Esophagus squamous epithelium (tissue), 5 donors: ENCODE measurements at regions not wholly inside any gene's neighbourhood (a gene's known extent, or its start where the extent isn't known, plus 50 kb on each side); places are given as distances from the start of the nearest gene placed in this dataset.
"Not testable (repeated sequence)": the region's sequence is repeated elsewhere in the genome, so short reads cannot be mapped to it uniquely, and the experiment has no call there.

Source experiments
- DNase-seq: peaks from one replicate; lab custom pipeline; 2025; lab: John Stamatoyannopoulos, UW
- H3K27ac ChIP-seq, 4 donors: fragments of 200-600 bp; sonication (generic); one replicate each; pipeline ENCODE4 v1.5.1; 2016 to 2019; ENCODE audit warnings: mild to moderate bottlenecking in 1 of 4
- H3K27me3 ChIP-seq, 4 donors: fragments of 200-600 bp; sonication (generic); 1 replicate in 3 of 4; 2 replicates in 1 of 4; pipeline versions ENCODE4 v1.5.1 to v1.6.0; 2017 to 2021; ENCODE audit warnings: antibody characterized with exemption in 1 of 4
- H3K36me3 ChIP-seq, 3 donors: fragments of 200-600 bp; sonication (generic); one replicate each; pipeline ENCODE4 v1.5.1; 2016 to 2019
- H3K4me1 ChIP-seq, 3 donors: fragments of 200-600 bp; sonication (generic); one replicate each; pipeline ENCODE4 v1.5.1; 2017 to 2019
- H3K4me3 ChIP-seq, 4 donors: fragments of 200-600 bp; sonication (generic); 1 replicate in 3 of 4; 2 replicates in 1 of 4; pipeline ENCODE4 v1.5.1; 2016 to 2019; ENCODE audit warnings: mild to moderate bottlenecking in 2 of 4, moderate library complexity in 1 of 4
- H3K9me3 ChIP-seq, 3 donors: fragments of 200-600 bp; sonication (generic); one replicate each; pipeline ENCODE4 v1.5.1; 2016 to 2019
- POLR2A ChIP-seq, 4 donors: fragments of 450-650 bp; IDR thresholded peaks; one replicate each; pipeline ENCODE4 v1.6.1; 2017; ENCODE audit warnings: antibody characterized with exemption in 4 of 4, mild to moderate bottlenecking in 4 of 4, moderate library complexity in 3 of 4
- WGBS, 2 donors: methylation state at CpG; one replicate each; pipeline ENCODE4 v1.1.5; 2018; 5-methylcytosine and 5-hydroxymethylcytosine counted together
- intact Hi-C: fragments of 100-400 bp; cut with DNase I; formaldehyde crosslinking; loops from one replicate; pipeline ENCODE4 v1.15.0; 2022
- TF ChIP-seq, protein P1 (sequence below), 6 experiments: fragments of 450-650 bp in 4 of 6; fragments of 200-600 bp in 2 of 6; sonication (generic) in 2 of 6; IDR thresholded peaks; one replicate each; pipeline ENCODE4 v1.5.1; 2016 to 2019; ENCODE audit warnings: antibody characterized with exemption in 6 of 6, mild to moderate bottlenecking in 4 of 6, moderate library complexity in 4 of 6
- donor health status: DM: yes; HTN: yes; CAD: no.

DNA sequence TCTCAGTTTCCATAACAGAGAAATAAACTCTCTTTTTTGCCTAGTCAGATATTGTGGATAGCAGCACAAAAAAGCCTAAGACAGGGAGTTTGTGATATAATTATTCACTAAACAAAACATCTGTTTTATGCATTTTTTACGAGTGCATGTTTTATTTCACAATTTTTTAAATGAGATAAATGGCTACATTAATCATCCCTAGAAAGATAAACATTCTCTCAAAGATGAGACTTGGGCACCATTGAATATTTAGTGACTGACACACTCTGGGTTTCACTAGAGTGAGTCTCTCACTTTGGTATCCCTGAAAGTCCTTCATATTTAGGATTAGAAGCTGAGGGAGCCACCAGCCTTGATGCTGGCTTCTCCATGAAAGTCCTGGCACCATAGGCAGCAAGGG lies 74.3 kb upstream of the LRCH1 start:
- no peak for DNase-seq
- 37 to 52% methylated on average over 1 of the region's 1 CpG for WGBS, 2 donors

DNA sequence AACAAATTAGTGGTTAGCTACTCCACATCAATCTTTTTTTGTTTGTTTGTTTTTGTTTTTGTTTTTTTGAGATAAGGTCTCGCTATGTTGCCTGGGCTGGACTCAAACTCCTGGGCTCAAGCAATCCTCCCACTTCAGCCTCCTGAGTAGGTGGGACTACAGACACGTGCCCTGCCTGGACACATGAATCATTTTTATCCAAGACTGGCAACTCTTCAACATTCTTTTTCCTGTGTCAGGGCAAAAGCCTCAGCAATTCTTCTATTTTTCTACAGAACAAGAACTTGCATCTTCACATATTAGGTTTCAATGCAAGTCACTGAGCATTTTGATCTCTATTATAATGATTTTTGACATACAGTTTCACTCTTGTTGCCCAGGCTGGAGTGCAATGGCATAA lies 76.8 kb upstream of the LRCH1 start:
- 52 to 54% methylated on average over 2 of the region's 2 CpGs for WGBS, 2 donors
- no peak for DNase-seq
- intact Hi-C loops = no loop called here
- no peak for TF ChIP-seq POLR2A (IDR thresholded peaks at IDR 0.05)
- TF ChIP-seq, protein P1, sequence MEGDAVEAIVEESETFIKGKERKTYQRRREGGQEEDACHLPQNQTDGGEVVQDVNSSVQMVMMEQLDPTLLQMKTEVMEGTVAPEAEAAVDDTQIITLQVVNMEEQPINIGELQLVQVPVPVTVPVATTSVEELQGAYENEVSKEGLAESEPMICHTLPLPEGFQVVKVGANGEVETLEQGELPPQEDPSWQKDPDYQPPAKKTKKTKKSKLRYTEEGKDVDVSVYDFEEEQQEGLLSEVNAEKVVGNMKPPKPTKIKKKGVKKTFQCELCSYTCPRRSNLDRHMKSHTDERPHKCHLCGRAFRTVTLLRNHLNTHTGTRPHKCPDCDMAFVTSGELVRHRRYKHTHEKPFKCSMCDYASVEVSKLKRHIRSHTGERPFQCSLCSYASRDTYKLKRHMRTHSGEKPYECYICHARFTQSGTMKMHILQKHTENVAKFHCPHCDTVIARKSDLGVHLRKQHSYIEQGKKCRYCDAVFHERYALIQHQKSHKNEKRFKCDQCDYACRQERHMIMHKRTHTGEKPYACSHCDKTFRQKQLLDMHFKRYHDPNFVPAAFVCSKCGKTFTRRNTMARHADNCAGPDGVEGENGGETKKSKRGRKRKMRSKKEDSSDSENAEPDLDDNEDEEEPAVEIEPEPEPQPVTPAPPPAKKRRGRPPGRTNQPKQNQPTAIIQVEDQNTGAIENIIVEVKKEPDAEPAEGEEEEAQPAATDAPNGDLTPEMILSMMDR (IDR thresholded peaks at IDR 0.05) = no peak
- H3K27ac ChIP-seq = no peak overlapping the region
- no peak overlapping the region for H3K4me3 ChIP-seq
- no peaks in the 10 kb centered on the region for H3K27me3 ChIP-seq
- H3K4me1 ChIP-seq = no peaks in the 10 kb centered on the region
- no peaks in the 10 kb centered on the region for H3K9me3 ChIP-seq
- no peaks in the 10 kb centered on the region for H3K36me3 ChIP-seq

More for the DNA sequence above, 74.3 kb upstream of the LRCH1 start:
- no peak for TF ChIP-seq POLR2A (IDR thresholded peaks at IDR 0.05)
- TF ChIP-seq, protein P1 (IDR thresholded peaks at IDR 0.05) = no peak
- no peaks in the 10 kb centered on the region for H3K36me3 ChIP-seq
- H3K4me1 ChIP-seq = no peaks in the 10 kb centered on the region
- H3K27ac ChIP-seq = no peak overlapping the region
- intact Hi-C loops = no loop called here
- peaks cover 0 to 4% (median 2%) of the 10 kb centered on the region in 3 donors for H3K9me3 ChIP-seq
- no peaks in the 10 kb centered on the region for H3K27me3 ChIP-seq
- H3K4me3 ChIP-seq = no peak overlapping the region

DNA sequence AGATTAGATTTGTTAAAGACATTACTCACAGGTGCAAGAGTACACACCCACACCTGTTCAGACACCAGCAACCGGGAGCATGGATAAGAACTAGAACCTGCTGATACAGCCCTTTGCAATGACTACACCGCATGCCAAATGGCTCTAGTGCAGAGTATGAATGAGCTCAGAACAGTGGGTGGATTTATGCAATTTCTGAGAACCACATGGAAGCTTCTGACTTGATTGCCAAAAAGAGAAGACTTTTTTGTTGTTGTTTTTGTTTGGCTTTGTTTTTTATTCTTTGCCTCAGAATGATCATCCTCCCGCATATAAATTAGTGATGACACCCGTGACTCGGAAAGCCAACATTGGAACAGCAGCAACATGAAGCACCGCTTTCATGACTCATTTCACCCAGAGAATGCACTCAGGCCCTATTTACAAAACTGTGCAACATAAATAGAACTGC lies 77.4 kb upstream of the LRCH1 start:
- Histone ChIP-seq H3K4me1 (no peaks in the 10 kb centered on the region), H3K9me3 (no peaks in the 10 kb centered on the region), H3K27me3 (no peaks in the 10 kb centered on the region), H3K36me3 (no peaks in the 10 kb centered on the region), H3K27ac (no peak overlapping the region), H3K4me3 (no peak overlapping the region)
- intact Hi-C loops = no loop called here
- no peak for TF ChIP-seq POLR2A (IDR thresholded peaks at IDR 0.05)
- TF ChIP-seq, protein P1 (IDR thresholded peaks at IDR 0.05) = no peak
- 53 to 59% methylated on average over 6 of the region's 6 CpGs for WGBS, 2 donors
- DNase-seq = no peak

DNA sequence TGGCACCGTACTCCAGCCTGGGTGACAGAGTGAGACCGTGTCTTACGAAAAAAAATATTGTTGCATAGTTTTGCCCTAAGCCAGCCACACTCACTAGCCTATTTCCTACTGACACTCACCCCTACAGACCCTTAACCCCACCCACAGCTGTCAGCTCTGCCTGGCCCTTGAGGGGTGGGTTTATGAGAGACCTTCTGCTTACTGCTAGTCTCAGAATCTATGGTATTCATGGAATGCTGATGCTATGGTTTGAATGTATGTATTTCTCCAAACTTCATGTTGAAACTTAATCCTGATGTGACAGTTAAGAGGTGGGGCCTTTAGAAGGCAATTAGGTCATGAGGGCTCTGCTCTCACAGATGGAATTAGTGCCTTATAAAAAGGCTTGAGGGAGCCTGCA lies 79.2 kb upstream of the LRCH1 start:
- H3K27me3 ChIP-seq = no peaks in the 10 kb centered on the region
- TF ChIP-seq, protein P1 (IDR thresholded peaks at IDR 0.05) = no peak
- no peak for TF ChIP-seq POLR2A (IDR thresholded peaks at IDR 0.05)
- H3K4me1 ChIP-seq = no peaks in the 10 kb centered on the region
- H3K4me3 ChIP-seq = no peak overlapping the region
- H3K27ac ChIP-seq = no peak overlapping the region
- intact Hi-C loops = no loop called here
- DNase-seq = no peak
- WGBS, 2 donors = 85 to 91% methylated on average over 3 of the region's 3 CpGs
- no peaks in the 10 kb centered on the region for H3K36me3 ChIP-seq
- H3K9me3 ChIP-seq = no peaks in the 10 kb centered on the region

DNA sequence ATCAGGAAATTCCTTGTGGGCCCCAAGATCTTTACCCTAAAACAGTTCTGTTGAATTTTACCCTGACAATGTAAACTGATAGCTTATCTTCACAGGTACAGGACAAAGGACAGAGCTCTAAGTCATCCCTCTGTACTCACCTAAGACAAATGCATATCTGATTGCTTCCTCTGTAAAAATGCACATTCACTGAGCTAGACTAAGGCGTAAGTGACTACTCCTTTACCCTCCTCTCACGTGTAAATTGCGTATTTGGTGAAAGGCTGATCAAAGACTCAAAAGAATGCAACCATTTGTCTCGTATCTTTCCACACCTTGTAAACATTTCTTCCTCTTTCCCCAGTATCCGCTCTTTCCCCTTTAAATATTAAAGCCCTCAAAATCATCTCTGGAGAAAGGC lies 80.6 kb upstream of the LRCH1 start:
- WGBS, 2 donors = 57 to 67% methylated on average over 5 of the region's 5 CpGs
- no peak overlapping the region for H3K4me3 ChIP-seq
- intact Hi-C loops = no loop called here
- no peaks in the 10 kb centered on the region for H3K36me3 ChIP-seq
- no peak for DNase-seq
- no peak for TF ChIP-seq POLR2A (IDR thresholded peaks at IDR 0.05)
- TF ChIP-seq, protein P1 (IDR thresholded peaks at IDR 0.05) = no peak
- no peak overlapping the region for H3K27ac ChIP-seq
- H3K4me1 ChIP-seq = no peaks in the 10 kb centered on the region
- no peaks in the 10 kb centered on the region for H3K9me3 ChIP-seq
- H3K27me3 ChIP-seq = no peaks in the 10 kb centered on the region

DNA sequence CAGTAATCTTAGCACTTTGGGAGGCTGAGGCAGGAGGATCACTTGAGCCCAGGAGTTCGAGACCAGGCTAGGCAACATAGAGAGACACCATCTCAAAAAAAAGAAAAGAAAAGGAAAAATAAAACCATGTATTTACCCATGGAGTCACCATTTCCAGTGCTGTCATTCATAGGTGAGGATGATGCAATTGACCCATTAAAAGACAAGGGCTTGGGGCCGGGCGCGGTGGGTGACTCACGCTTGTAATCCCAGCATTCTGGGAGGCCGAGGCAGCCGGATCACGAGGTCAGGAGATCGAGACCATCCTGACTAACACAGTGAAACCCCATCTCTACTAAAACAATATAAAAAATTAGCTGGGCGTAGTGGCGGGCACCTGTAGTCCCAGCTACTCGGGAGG lies 82.6 kb upstream of the RUBCNL start:
- intact Hi-C loops = not testable (repeated sequence)

More for the DNA sequence above, 82.6 kb upstream of the RUBCNL start:
- WGBS, 2 donors = 72 to 77% methylated on average over 12 of the region's 12 CpGs
- H3K27me3 ChIP-seq, H3K4me1 ChIP-seq, H3K4me3 ChIP-seq, H3K27ac ChIP-seq, H3K36me3 ChIP-seq, DNase-seq, H3K9me3 ChIP-seq: not testable (repeated sequence)
